Chondrocyte (in vitro differentiated cells): ENCODE measurements at regions not wholly inside any gene's neighbourhood (a gene's known extent, or its start where the extent isn't known, plus 50 kb on each side); places are given as distances from the start of the nearest gene placed in this dataset.
A peak's percentile ranks its signal among the peaks of the same experiment; 100 is the strongest.

Experiments
- DNase-seq: peaks from one replicate; pipeline ENCODE4 v3.0.0; 2021; ENCODE audit warnings: mixed read lengths, low spot score
- H3K27ac Mint-ChIP-seq: one replicate; pipeline ENCODE4 v1.8.0; 2021; ENCODE audit warnings: mild to moderate bottlenecking, moderate library complexity, mixed read lengths; ENCODE audit not compliant: unreplicated experiment
- H3K27me3 Mint-ChIP-seq: 2 replicates; pipeline ENCODE4 v1.8.0; 2021; ENCODE audit warnings: low read depth, mixed read lengths
- H3K36me3 Mint-ChIP-seq: 2 replicates; pipeline ENCODE4 v1.8.0; 2021; ENCODE audit warnings: low read depth, mixed read lengths
- H3K4me1 Mint-ChIP-seq: 2 replicates; pipeline ENCODE4 v1.8.0; 2021; ENCODE audit warnings: low read depth, mild to moderate bottlenecking, mixed read lengths
- H3K4me3 Mint-ChIP-seq: one replicate; pipeline ENCODE4 v1.8.0; 2021; ENCODE audit warnings: mild to moderate bottlenecking, moderate library complexity, mixed read lengths; ENCODE audit not compliant: unreplicated experiment
- H3K9me3 Mint-ChIP-seq: 2 replicates; pipeline ENCODE4 v1.8.0; 2021; ENCODE audit warnings: low read depth, mixed read lengths
- TF ChIP-seq, protein P1 (sequence below): fragments of 200-600 bp; sonication (generic); IDR thresholded peaks from 2 replicates; pipeline ENCODE4 v1.5.0; 2021; ENCODE audit warnings: antibody characterized with exemption, mild to moderate bottlenecking, moderate library complexity

DNA sequence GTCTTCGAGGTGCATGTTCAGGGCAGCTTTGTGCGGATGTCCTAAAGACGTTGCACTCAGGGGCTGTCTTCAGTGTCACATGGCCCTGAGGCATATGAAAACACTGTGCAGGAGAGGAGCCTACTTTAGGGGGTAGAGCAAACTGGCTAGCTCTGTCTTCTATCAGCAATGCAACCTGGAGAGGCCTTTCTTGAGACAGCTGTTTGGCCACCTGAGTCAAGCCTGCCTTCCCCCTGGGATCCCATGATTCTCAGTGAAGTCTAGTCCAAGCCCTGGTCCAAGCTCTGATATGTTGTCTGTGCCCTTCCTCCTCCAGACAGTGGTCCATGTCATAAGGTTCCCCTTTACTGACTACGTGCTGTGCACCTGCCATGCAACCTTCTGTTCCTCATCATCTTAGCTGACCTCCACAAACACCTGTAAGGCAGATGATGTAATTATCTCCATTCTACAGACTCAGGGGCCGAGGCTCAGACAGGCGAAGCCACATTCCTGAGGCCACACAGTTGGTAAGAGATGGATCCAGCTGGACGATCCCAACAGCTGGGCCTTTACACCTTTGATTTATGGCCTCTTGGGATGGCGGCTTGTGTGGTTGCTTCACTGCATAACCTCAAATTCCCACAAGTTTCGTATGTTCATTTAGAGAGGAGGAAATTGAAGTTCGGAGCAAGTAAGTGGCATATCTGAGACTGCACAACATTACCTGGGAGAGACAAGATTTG lies 109.9 kb downstream of the COPS8 start:
- no peak overlapping the region for H3K4me3 Mint-ChIP-seq
- H3K27me3 Mint-ChIP-seq: no peaks in the 10 kb centered on the region
- peaks cover 2% of the 10 kb centered on the region for H3K36me3 Mint-ChIP-seq
- TF ChIP-seq, protein P1, sequence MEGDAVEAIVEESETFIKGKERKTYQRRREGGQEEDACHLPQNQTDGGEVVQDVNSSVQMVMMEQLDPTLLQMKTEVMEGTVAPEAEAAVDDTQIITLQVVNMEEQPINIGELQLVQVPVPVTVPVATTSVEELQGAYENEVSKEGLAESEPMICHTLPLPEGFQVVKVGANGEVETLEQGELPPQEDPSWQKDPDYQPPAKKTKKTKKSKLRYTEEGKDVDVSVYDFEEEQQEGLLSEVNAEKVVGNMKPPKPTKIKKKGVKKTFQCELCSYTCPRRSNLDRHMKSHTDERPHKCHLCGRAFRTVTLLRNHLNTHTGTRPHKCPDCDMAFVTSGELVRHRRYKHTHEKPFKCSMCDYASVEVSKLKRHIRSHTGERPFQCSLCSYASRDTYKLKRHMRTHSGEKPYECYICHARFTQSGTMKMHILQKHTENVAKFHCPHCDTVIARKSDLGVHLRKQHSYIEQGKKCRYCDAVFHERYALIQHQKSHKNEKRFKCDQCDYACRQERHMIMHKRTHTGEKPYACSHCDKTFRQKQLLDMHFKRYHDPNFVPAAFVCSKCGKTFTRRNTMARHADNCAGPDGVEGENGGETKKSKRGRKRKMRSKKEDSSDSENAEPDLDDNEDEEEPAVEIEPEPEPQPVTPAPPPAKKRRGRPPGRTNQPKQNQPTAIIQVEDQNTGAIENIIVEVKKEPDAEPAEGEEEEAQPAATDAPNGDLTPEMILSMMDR: no peak
- peaks cover 75% of the 10 kb centered on the region for H3K4me1 Mint-ChIP-seq
- no peak overlapping the region for H3K27ac Mint-ChIP-seq
- H3K9me3 Mint-ChIP-seq: no peaks in the 10 kb centered on the region
- DNase-seq: no peak

DNA sequence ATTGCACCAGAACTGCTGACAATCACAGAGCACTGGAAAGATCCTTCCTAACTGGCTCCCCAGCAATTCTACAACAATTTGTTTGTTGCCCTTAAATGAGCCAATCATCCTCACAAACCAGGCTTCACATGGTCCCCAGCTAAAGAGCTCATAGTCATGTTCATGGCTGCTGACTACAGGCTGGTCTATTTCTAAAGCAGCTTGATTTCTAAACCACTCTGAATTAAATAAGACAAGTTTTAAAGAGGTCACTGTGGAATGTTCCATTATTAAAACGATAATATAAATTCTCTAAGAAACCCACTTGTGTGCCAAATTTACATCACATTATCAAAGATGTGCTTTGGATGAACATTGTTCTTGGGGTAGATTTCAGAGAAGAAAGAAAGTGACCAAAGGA lies 110.7 kb downstream of the COPS8 start:
- TF ChIP-seq, protein P1: no peak
- peaks cover 75% of the 10 kb centered on the region for H3K4me1 Mint-ChIP-seq
- DNase-seq: no peak
- no peak overlapping the region for H3K4me3 Mint-ChIP-seq
- H3K36me3 Mint-ChIP-seq: peaks cover 2% of the 10 kb centered on the region
- H3K27me3 Mint-ChIP-seq: no peaks in the 10 kb centered on the region
- no peaks in the 10 kb centered on the region for H3K9me3 Mint-ChIP-seq
- H3K27ac Mint-ChIP-seq: no peak overlapping the region

DNA sequence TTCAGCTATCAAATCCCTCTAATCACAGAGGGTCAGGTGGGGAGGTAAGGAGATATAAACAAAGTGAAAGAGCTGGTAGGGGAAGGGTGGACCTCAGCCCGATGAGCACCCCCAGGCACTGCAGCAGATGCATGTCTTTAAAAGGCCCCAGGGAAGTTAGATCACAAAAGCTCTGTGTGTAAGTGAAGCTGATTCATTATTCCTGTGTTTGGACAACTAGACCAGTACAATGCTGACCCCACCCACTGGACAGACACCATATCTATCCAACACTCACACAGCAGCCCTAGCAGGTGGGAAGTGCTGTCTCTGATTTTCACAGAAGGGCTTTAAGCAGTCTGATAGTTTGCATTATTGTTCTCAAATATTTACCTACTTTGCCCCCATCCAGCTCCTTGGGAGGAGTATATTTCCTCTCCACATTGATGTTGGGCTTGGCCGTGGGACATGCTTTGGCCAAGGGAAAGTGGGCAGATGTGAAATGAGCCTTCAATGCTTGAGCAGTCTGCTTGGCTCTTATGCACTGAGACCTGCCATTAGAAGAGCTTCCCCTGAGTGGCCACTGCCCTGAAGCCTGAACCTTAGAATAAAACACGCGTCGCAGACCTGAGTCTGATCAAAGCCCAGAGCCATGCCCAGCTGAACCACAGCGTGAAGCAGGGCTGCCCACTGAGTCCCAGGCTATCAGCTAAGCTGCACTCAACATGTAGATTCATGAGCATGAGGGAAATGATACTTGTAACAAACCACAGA lies 111.4 kb downstream of the COPS8 start:
- Mint-ChIP-seq H3K4me3 (no peak overlapping the region), H3K9me3 (no peaks in the 10 kb centered on the region), H3K36me3 (peaks cover 2% of the 10 kb centered on the region), H3K4me1 (peaks cover 75% of the 10 kb centered on the region), H3K27ac (peak overlapping the region; percentile 83), H3K27me3 (no peaks in the 10 kb centered on the region)
- TF ChIP-seq, protein P1: no peak
- DNase-seq: no peak

DNA sequence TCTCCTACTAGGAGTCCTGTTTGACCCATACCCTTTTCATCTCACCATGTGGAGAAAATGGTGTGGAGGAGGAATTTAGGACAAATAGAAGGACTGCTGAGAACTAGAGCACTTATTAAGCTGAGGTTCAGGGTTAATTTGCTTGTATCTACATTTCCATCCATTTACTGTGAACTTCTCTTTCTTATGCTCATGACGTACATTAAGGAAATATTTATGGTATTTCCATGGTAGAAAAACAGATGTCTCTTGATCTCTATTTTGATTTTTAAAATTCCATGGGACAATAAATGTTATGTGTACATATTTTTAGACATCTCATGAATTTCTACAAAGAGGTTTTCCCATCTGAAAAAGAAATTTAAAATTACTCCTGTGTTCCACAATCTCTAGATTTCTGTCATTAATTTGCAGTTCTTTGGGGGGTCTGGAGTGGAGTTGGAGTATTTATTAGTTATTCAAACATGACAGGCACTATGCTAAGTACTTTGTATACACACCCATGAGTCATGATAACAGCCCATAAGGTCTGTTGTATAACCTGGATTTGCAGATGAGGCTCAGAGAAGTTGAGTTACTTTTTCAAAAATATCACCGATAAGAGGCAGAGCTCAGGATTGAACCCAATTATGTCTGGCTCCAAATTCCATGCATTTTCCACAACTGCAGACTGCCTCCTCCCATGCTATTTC lies 112.6 kb downstream of the COPS8 start:
- DNase-seq: no peak
- H3K36me3 Mint-ChIP-seq: peaks cover under 1% of the 10 kb centered on the region
- peaks cover 3% of the 10 kb centered on the region for H3K9me3 Mint-ChIP-seq
- H3K4me3 Mint-ChIP-seq: no peak overlapping the region
- peaks cover 84% of the 10 kb centered on the region for H3K4me1 Mint-ChIP-seq
- no peaks in the 10 kb centered on the region for H3K27me3 Mint-ChIP-seq
- TF ChIP-seq, protein P1: no peak
- H3K27ac Mint-ChIP-seq: peak overlapping the region; percentile 79

DNA sequence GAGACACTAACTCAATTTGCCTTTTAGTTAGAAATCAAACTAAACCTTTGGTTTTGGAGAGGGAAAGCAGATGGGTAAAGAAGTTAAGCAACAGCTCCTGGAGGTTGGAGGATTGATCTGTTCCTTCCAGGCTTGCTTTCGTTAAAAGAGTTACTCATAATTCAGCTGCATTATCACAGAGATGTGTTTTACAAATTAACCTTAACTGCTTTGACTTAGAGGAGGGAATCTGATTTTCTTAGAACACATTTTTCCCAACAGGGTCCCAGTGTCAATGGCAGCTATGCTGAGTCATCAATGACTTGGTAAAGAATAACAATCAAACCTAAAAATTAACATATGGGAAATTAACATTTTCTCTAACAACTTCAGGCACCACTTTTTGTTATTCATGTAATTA lies 113.4 kb downstream of the COPS8 start:
- Mint-ChIP-seq H3K4me1 (peaks cover 88% of the 10 kb centered on the region), H3K27me3 (no peaks in the 10 kb centered on the region), H3K4me3 (no peak overlapping the region), H3K27ac (peak overlapping the region; percentile 79), H3K9me3 (peaks cover 3% of the 10 kb centered on the region), H3K36me3 (no peaks in the 10 kb centered on the region)
- no peak for DNase-seq
- TF ChIP-seq, protein P1: no peak
